Peyer's patch (tissue), 4 donors: ENCODE measurements at regions not wholly inside any gene's neighbourhood (a gene's known extent, or its start where the extent isn't known, plus 50 kb on each side); places are given as distances from the start of the nearest gene placed in this dataset.

Source experiments
- POLR2A ChIP-seq, 2 donors: fragments of 450-650 bp; IDR thresholded peaks; one replicate each; pipeline ENCODE4 v1.5.1; 2017; ENCODE audit warnings: antibody characterized with exemption in 2 of 2, mild to moderate bottlenecking in 2 of 2, moderate library complexity in 2 of 2
- TF ChIP-seq, protein P1 (sequence below), 6 experiments: fragments of 450-650 bp in 4 of 6; fragments of 200-600 bp in 2 of 6; sonication (generic) in 1 of 6; IDR thresholded peaks; one replicate each; pipeline ENCODE4 v1.5.1; 2017 to 2019; ENCODE audit warnings: antibody characterized with exemption in 6 of 6, mild to moderate bottlenecking in 3 of 6, moderate library complexity in 1 of 6

DNA sequence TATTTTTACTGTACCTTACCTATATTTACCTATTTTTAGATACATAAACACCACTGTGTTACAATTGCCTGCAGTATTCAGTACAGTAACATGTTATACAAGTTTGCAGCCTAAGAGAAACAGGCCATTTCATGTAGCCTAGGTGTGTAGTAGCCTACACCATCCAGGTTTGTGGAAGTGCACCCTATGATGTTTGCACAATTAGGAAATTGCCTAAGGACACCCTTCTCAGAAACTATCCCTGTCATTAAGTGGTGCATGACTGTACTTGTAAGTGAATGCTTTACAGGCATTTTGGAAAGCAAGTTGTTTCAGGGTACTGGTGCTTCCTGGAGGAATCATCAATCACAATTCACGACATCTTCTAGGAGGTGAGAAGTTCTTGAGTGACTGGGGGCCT lies 991.8 kb upstream of the SLIT2 start:
- TF ChIP-seq, protein P1, sequence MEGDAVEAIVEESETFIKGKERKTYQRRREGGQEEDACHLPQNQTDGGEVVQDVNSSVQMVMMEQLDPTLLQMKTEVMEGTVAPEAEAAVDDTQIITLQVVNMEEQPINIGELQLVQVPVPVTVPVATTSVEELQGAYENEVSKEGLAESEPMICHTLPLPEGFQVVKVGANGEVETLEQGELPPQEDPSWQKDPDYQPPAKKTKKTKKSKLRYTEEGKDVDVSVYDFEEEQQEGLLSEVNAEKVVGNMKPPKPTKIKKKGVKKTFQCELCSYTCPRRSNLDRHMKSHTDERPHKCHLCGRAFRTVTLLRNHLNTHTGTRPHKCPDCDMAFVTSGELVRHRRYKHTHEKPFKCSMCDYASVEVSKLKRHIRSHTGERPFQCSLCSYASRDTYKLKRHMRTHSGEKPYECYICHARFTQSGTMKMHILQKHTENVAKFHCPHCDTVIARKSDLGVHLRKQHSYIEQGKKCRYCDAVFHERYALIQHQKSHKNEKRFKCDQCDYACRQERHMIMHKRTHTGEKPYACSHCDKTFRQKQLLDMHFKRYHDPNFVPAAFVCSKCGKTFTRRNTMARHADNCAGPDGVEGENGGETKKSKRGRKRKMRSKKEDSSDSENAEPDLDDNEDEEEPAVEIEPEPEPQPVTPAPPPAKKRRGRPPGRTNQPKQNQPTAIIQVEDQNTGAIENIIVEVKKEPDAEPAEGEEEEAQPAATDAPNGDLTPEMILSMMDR (IDR thresholded peaks at IDR 0.05): no peak
- TF ChIP-seq POLR2A (IDR thresholded peaks at IDR 0.05): no peak
